GM13977 (cell line): ENCODE measurements at regions not wholly inside any gene's neighbourhood (a gene's known extent, or its start where the extent isn't known, plus 50 kb on each side); places are given as distances from the start of the nearest gene placed in this dataset.
A peak's percentile ranks its signal among the peaks of the same experiment; 100 is the strongest.

ENCODE experiments used
- DNase-seq: peaks from one replicate; pipeline ENCODE4 v3.0.0; 2012; ENCODE audit warnings: low spot score
- CTCF ChIP-seq: IDR thresholded peaks from 2 replicates; pipeline ENCODE4 v1.5.1; 2012; ENCODE audit warnings: mild to moderate bottlenecking, control low read depth; ENCODE audit not compliant: insufficient read depth; ENCODE audit errors: extremely low read depth, missing control alignments
- in situ Hi-C: fragments of 300-500 bp; cut with MboI; formaldehyde crosslinking; loops from one replicate; pipeline ENCODE4 v1.12.0; 2022; ENCODE audit warnings: low sequenced_read_pairs, low pct_unique_long_range_greater_than_20kb, mixed read lengths, inconsistent platforms; ENCODE audit not compliant: unreplicated experiment

GRCh38 chrX:114101081-114101480 lies 482.8 kb upstream of the HTR2C start:
- TF ChIP-seq CTCF, result no peak
- in situ Hi-C loops, result no loop called here
- no peak for DNase-seq

- TF ChIP-seq CTCF, result no peak
- in situ Hi-C loops, result no loop called here
- no peak for DNase-seq
These were observed 486.0 kb upstream of the HTR2C start for GRCh38 chrX:114097866-114098265.

GRCh38 chrX:114097427-114097826 lies 486.5 kb upstream of the HTR2C start:
- no peak for TF ChIP-seq CTCF
- in situ Hi-C loops, result no loop called here
- no peak for DNase-seq

GRCh38 chrX:114095789-114096188 lies 488.1 kb upstream of the HTR2C start:
- DNase-seq, result no peak
- no peak for TF ChIP-seq CTCF
- in situ Hi-C loops, result no loop called here

- in situ Hi-C loops, result no loop called here
- TF ChIP-seq CTCF, result no peak
- DNase-seq, result no peak
These were observed 496.3 kb upstream of the HTR2C start for GRCh38 chrX:114087543-114087942.

GRCh38 chrX:114077773-114078172 lies 506.1 kb upstream of the HTR2C start:
- in situ Hi-C loops, result no loop called here
- TF ChIP-seq CTCF, result no peak
- no peak for DNase-seq

GRCh38 chrX:114075073-114075673 lies 508.7 kb upstream of the HTR2C start:
- TF ChIP-seq CTCF, result peak; percentile 30
- no peak for DNase-seq
- in situ Hi-C loops, result no loop called here
